ENCODE measurements at regions not wholly inside any gene's neighbourhood (a gene's known extent, or its start where the extent isn't known, plus 50 kb on each side); places are given as distances from the start of the nearest gene placed in this dataset.
"Not testable (repeated sequence)": the region's sequence is repeated elsewhere in the genome, so short reads cannot be mapped to it uniquely, and the experiment has no call there.

GRCh38 chr14:22285991-22286390 lies 303.0 kb downstream of the DAD1 start:
- Histone ChIP-seq H3K4me3 (no peak overlapping the region), H3K36me3 (no peaks in the 10 kb centered on the region), H3K9me3 (no peaks in the 10 kb centered on the region), H3K4me1 (peaks cover 0 to 9% (median 0%) of the 10 kb centered on the region in 4 donors), H3K27me3 (no peaks in the 10 kb centered on the region), H3K27ac (no peak overlapping the region)
- TF ChIP-seq POLR2AphosphoS5 (IDR thresholded peaks at IDR 0.05): no peak
- TF ChIP-seq, protein P1, sequence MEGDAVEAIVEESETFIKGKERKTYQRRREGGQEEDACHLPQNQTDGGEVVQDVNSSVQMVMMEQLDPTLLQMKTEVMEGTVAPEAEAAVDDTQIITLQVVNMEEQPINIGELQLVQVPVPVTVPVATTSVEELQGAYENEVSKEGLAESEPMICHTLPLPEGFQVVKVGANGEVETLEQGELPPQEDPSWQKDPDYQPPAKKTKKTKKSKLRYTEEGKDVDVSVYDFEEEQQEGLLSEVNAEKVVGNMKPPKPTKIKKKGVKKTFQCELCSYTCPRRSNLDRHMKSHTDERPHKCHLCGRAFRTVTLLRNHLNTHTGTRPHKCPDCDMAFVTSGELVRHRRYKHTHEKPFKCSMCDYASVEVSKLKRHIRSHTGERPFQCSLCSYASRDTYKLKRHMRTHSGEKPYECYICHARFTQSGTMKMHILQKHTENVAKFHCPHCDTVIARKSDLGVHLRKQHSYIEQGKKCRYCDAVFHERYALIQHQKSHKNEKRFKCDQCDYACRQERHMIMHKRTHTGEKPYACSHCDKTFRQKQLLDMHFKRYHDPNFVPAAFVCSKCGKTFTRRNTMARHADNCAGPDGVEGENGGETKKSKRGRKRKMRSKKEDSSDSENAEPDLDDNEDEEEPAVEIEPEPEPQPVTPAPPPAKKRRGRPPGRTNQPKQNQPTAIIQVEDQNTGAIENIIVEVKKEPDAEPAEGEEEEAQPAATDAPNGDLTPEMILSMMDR (IDR thresholded peaks at IDR 0.05): no peak
- WGBS, 2 donors: 82 to 86% methylated on average over 3 of the region's 3 CpGs
- ATAC-seq (ENCODE audit: low FRiP score in 2 of 2): no peak
- no peak for DNase-seq

- DNase-seq (no peak), ATAC-seq (ENCODE audit: low FRiP score in 2 of 2) (no peak)
- Histone ChIP-seq H3K9me3 (no peaks in the 10 kb centered on the region), H3K27me3 (no peaks in the 10 kb centered on the region), H3K27ac (no peak overlapping the region), H3K4me3 (no peak overlapping the region), H3K4me1 (peaks cover 0 to 9% (median 0%) of the 10 kb centered on the region in 4 donors), H3K36me3 (no peaks in the 10 kb centered on the region)
- TF ChIP-seq EP300 (IDR thresholded peaks at IDR 0.05) (no peak), POLR2AphosphoS5 (IDR thresholded peaks at IDR 0.05) (no peak), POLR2A (IDR thresholded peaks at IDR 0.05) (no peak)
- TF ChIP-seq, protein P1 (IDR thresholded peaks at IDR 0.05): no peak
- WGBS, 2 donors: 60 to 69% methylated on average over 5 of the region's 5 CpGs
Measured at GRCh38 chr14:22282949-22283348, 306.1 kb downstream of the DAD1 start.

GRCh38 chr14:22282417-22282816 lies 306.6 kb downstream of the DAD1 start:
- no peak overlapping the region for H3K4me3 ChIP-seq
- no peak for TF ChIP-seq EP300 (IDR thresholded peaks at IDR 0.05)
- no peak for TF ChIP-seq POLR2AphosphoS5 (IDR thresholded peaks at IDR 0.05)
- TF ChIP-seq POLR2A (IDR thresholded peaks at IDR 0.05): no peak
- TF ChIP-seq, protein P1 (IDR thresholded peaks at IDR 0.05): no peak
- no peaks in the 10 kb centered on the region for H3K27me3 ChIP-seq
- H3K4me1 ChIP-seq: peaks cover 0 to 9% (median 0%) of the 10 kb centered on the region in 4 donors
- ATAC-seq (ENCODE audit: low FRiP score in 2 of 2) (no peak), DNase-seq (no peak)
- 22 to 31% methylated on average over 5 of the region's 5 CpGs for WGBS, 2 donors
- no peaks in the 10 kb centered on the region for H3K36me3 ChIP-seq
- H3K27ac ChIP-seq: no peak overlapping the region
- no peaks in the 10 kb centered on the region for H3K9me3 ChIP-seq

DNA sequence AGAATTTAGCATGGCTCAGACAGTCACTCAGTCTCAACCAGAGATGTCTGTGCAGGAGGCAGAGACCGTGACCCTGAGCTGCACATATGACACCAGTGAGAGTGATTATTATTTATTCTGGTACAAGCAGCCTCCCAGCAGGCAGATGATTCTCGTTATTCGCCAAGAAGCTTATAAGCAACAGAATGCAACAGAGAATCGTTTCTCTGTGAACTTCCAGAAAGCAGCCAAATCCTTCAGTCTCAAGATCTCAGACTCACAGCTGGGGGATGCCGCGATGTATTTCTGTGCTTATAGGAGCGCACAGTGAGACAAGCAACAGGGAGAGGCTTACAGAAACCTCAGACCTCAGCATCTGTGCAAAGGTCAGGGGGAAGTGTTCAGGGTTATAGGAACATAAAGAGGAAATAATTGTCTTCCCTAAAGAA lies 307.6 kb downstream of the DAD1 start:
- not testable (repeated sequence) for H3K4me3 ChIP-seq, H3K27ac ChIP-seq, DNase-seq, H3K36me3 ChIP-seq, H3K27me3 ChIP-seq, H3K4me1 ChIP-seq, H3K9me3 ChIP-seq
- 48 to 52% methylated on average over 7 of the region's 7 CpGs for WGBS, 2 donors
- peak in 1 of 2 donors; percentile 41 for ATAC-seq (ENCODE audit: low FRiP score in 2 of 2)

DNA sequence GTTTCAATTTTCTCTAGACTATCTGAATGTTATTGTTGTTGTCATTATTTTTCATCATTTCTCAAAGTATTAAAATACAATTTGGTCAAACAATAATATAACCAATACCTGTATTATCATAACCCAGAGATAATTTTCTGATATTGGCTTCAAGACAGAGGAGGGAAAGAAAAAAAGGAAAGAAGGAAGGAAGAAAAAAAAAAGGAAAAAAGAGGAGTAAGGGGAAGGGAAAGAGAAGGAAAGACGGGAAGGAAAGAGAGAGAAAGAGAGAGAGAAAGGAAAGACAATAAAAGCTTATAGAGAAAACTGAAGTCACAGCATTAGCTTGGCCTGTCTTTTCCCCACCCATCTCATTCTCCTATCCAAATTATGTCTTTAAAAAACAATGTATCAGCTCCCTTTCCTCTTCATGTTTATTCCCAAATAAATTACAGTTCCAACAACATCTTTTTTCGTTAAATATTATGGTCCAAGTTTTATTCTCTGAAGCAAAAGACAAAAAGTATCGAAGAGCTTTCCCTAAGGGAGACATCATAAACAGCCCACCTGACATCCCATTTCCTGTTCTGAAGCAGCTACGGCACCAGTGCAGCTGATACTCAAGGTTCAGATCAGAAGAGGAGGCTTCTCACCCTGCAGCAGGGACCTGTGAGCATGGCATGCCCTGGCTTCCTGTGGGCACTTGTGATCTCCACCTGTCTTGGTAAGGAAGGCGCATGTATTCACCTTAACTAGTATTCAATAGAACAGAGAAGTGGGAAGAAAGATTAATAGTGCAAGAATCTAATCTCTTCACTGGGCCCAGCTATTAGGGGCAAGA lies 308.3 kb downstream of the DAD1 start:
- ATAC-seq (ENCODE audit: low FRiP score in 2 of 2) (no peak), DNase-seq (no peak)
- Histone ChIP-seq H3K27me3 (no peaks in the 10 kb centered on the region), H3K9me3 (no peaks in the 10 kb centered on the region), H3K27ac (no peak overlapping the region), H3K4me1 (peaks cover 0 to 9% (median 0%) of the 10 kb centered on the region in 4 donors), H3K4me3 (no peak overlapping the region), H3K36me3 (no peaks in the 10 kb centered on the region)
- no peak for TF ChIP-seq POLR2AphosphoS5 (IDR thresholded peaks at IDR 0.05)
- no peak for TF ChIP-seq POLR2A (IDR thresholded peaks at IDR 0.05)
- TF ChIP-seq, protein P1 (IDR thresholded peaks at IDR 0.05): no peak
- no peak for TF ChIP-seq EP300 (IDR thresholded peaks at IDR 0.05)
- 74% methylated on average over 5 of the region's 5 CpGs for WGBS, 2 donors

All from upper lobe of left lung (tissue), 6 donors.